Nephron (organoid): ENCODE measurements at regions not wholly inside any gene's neighbourhood (a gene's known extent, or its start where the extent isn't known, plus 50 kb on each side); places are given as distances from the start of the nearest gene placed in this dataset.

Experiments
- H3K27ac Mint-ChIP-seq, 3 experiments: 2 replicates each; pipeline ENCODE4 v1.8.0; 2020; ENCODE audit warnings: mixed read lengths in 3 of 3, mild to moderate bottlenecking in 2 of 3, moderate library complexity in 1 of 3
- H3K27me3 Mint-ChIP-seq: 2 replicates; pipeline ENCODE4 v1.8.0; 2021; ENCODE audit warnings: low read depth, mild to moderate bottlenecking, moderate library complexity, mixed read lengths
- H3K36me3 Mint-ChIP-seq: 2 replicates; pipeline ENCODE4 v1.8.0; 2020; ENCODE audit warnings: low read depth, mixed read lengths
- H3K4me1 Mint-ChIP-seq: 2 replicates; pipeline ENCODE4 v1.8.0; 2020; ENCODE audit warnings: mixed read lengths
- H3K4me3 Mint-ChIP-seq, 3 experiments: 2 replicates each; pipeline ENCODE4 v1.8.0; 2020; ENCODE audit warnings: mild to moderate bottlenecking in 3 of 3, mixed read lengths in 3 of 3, moderate library complexity in 2 of 3
- H3K9me3 Mint-ChIP-seq: 2 replicates; pipeline ENCODE4 v1.8.0; 2020; ENCODE audit warnings: mixed read lengths
- CTCF ChIP-seq, 3 experiments: fragments of 200-600 bp; sonication (generic); IDR thresholded peaks; one replicate each; pipeline ENCODE4 v1.5.0; 2021; ENCODE audit warnings: antibody characterized with exemption in 3 of 3; ENCODE audit not compliant: unreplicated experiment in 3 of 3

GRCh38 chr11:127425281-127425680 lies 424.7 kb upstream of the KIRREL3 start:
- H3K4me3 Mint-ChIP-seq: no peak overlapping the region
- no peak overlapping the region for H3K27ac Mint-ChIP-seq
- H3K4me1 Mint-ChIP-seq: no peaks in the 10 kb centered on the region
- H3K27me3 Mint-ChIP-seq: no peaks in the 10 kb centered on the region
- no peak for TF ChIP-seq CTCF (IDR thresholded peaks at IDR 0.05; ENCODE audit: unreplicated experiment in 3 of 3)
- no peaks in the 10 kb centered on the region for H3K9me3 Mint-ChIP-seq
- H3K36me3 Mint-ChIP-seq: no peaks in the 10 kb centered on the region

- TF ChIP-seq CTCF (IDR thresholded peaks at IDR 0.05; ENCODE audit: unreplicated experiment in 3 of 3): no peak
- Mint-ChIP-seq H3K4me3 (no peak overlapping the region), H3K27me3 (no peaks in the 10 kb centered on the region), H3K9me3 (no peaks in the 10 kb centered on the region), H3K27ac (no peak overlapping the region), H3K4me1 (no peaks in the 10 kb centered on the region), H3K36me3 (no peaks in the 10 kb centered on the region)
Measured at GRCh38 chr11:127424661-127425060, 424.1 kb upstream of the KIRREL3 start.

GRCh38 chr11:127420139-127420538 lies 419.6 kb upstream of the KIRREL3 start:
- no peak for TF ChIP-seq CTCF (IDR thresholded peaks at IDR 0.05; ENCODE audit: unreplicated experiment in 3 of 3)
- Mint-ChIP-seq H3K4me3 (no peak overlapping the region), H3K9me3 (peaks cover 12% of the 10 kb centered on the region), H3K27ac (no peak overlapping the region), H3K36me3 (no peaks in the 10 kb centered on the region), H3K4me1 (no peaks in the 10 kb centered on the region), H3K27me3 (no peaks in the 10 kb centered on the region)

- no peak for TF ChIP-seq CTCF (IDR thresholded peaks at IDR 0.05; ENCODE audit: unreplicated experiment in 3 of 3)
- H3K36me3 Mint-ChIP-seq: no peaks in the 10 kb centered on the region
Measured at GRCh38 chr11:127412722-127413380, 412.3 kb upstream of the KIRREL3 start.

GRCh38 chr11:127412234-127412633 lies 411.7 kb upstream of the KIRREL3 start:
- Mint-ChIP-seq H3K36me3 (no peaks in the 10 kb centered on the region), H3K4me1 (no peaks in the 10 kb centered on the region), H3K27me3 (no peaks in the 10 kb centered on the region), H3K9me3 (peaks cover 14% of the 10 kb centered on the region), H3K4me3 (no peak overlapping the region), H3K27ac (no peak overlapping the region)
- TF ChIP-seq CTCF (IDR thresholded peaks at IDR 0.05; ENCODE audit: unreplicated experiment in 3 of 3): no peak

More at GRCh38 chr11:127412722-127413380, 412.3 kb upstream of the KIRREL3 start:
- Mint-ChIP-seq H3K27ac (no peak overlapping the region), H3K9me3 (peaks cover 14% of the 10 kb centered on the region), H3K4me3 (no peak overlapping the region), H3K27me3 (no peaks in the 10 kb centered on the region), H3K4me1 (no peaks in the 10 kb centered on the region)

- no peak for TF ChIP-seq CTCF (IDR thresholded peaks at IDR 0.05; ENCODE audit: unreplicated experiment in 3 of 3)
- H3K4me1 Mint-ChIP-seq: no peaks in the 10 kb centered on the region
- no peak overlapping the region for H3K27ac Mint-ChIP-seq
- peaks cover 9% of the 10 kb centered on the region for H3K9me3 Mint-ChIP-seq
- no peak overlapping the region for H3K4me3 Mint-ChIP-seq
- no peaks in the 10 kb centered on the region for H3K36me3 Mint-ChIP-seq
- H3K27me3 Mint-ChIP-seq: no peaks in the 10 kb centered on the region
Measured at GRCh38 chr11:127411283-127411682, 410.7 kb upstream of the KIRREL3 start.
